B cell (primary cell): ENCODE measurements at regions not wholly inside any gene's neighbourhood (a gene's known extent, or its start where the extent isn't known, plus 50 kb on each side); places are given as distances from the start of the nearest gene placed in this dataset. TPM values are rescaled to one million over a fixed set of nuclear protein-coding genes. Genes with fewer than 3 reads are reported as not detected.

ENCODE experiments used
- small RNA-seq: library from RNA; depleted of rRNA; stranded (forward); fragments of <200 nt; gene quantifications from one replicate; pipeline ENCODE3, GENCODE V24; 2012; ENCODE audit warnings: low replicate concordance, low read depth; ENCODE audit not compliant: insufficient read length

Small RNA genes in the stretch of these regions (small RNA-seq; reads per million reads assigned to genes)
- not detected for gene AC093852.1
